Keratinocyte (primary cell): ENCODE measurements at regions not wholly inside any gene's neighbourhood (a gene's known extent, or its start where the extent isn't known, plus 50 kb on each side); places are given as distances from the start of the nearest gene placed in this dataset.

Experiments used
- DNase-seq: peaks from one replicate; pipeline ENCODE4 v3.0.0-alpha.2; 2011; ENCODE audit warnings: low read depth, missing footprints, low spot score
- FAIRE-seq: peaks from 2 replicates; lab custom pipeline; 2011; peaks lifted over from hg19 to GRCh38; lab: Jason Lieb, UNC
- H2AFZ ChIP-seq: 2 replicates; pipeline ENCODE4 v1.6.0; 2012; ENCODE audit warnings: low read length, control low read depth, inconsistent platforms; ENCODE audit not compliant: control insufficient read depth
- H3K27ac ChIP-seq: 2 replicates; pipeline ENCODE4 v1.5.1; 2011; ENCODE audit warnings: low read length; ENCODE audit not compliant: control insufficient read depth, insufficient read depth
- H3K27me3 ChIP-seq: 3 replicates; pipeline ENCODE4 v1.6.0; 2011; ENCODE audit warnings: low read length; ENCODE audit not compliant: control insufficient read depth, insufficient read depth; ENCODE audit errors: extremely low read depth
- H3K36me3 ChIP-seq, 2 experiments: 2 replicates in 1 of 2; 3 replicates in 1 of 2; pipeline ENCODE4 v1.5.1; 2011; ENCODE audit warnings: low read length in 2 of 2, mild to moderate bottlenecking in 1 of 2; ENCODE audit not compliant: control insufficient read depth in 2 of 2, insufficient read depth in 2 of 2; ENCODE audit errors: extremely low read depth in 1 of 2
- H3K4me1 ChIP-seq: 3 replicates; pipeline ENCODE4 v1.5.1; 2011; ENCODE audit warnings: low read length; ENCODE audit not compliant: control insufficient read depth, insufficient read depth; ENCODE audit errors: extremely low read depth
- H3K4me2 ChIP-seq: 3 replicates; pipeline ENCODE4 v1.6.0; 2011; ENCODE audit warnings: low read depth, low read length; ENCODE audit not compliant: control insufficient read depth, insufficient read depth; ENCODE audit errors: extremely low read depth
- H3K4me3 ChIP-seq, 3 experiments: fragments of 200-600 bp in 1 of 3; sonication (generic) in 1 of 3; 2 replicates in 2 of 3; 3 replicates in 1 of 3; pipeline ENCODE4 v1.5.1; 2011 to 2016; ENCODE audit warnings: low read length in 3 of 3, mild to moderate bottlenecking in 3 of 3, control low read depth in 2 of 3, inconsistent platforms in 1 of 3, low read depth in 1 of 3, mixed read lengths in 1 of 3, mixed run types in 1 of 3, moderate library complexity in 1 of 3; ENCODE audit not compliant: control insufficient read depth in 2 of 3, insufficient read depth in 2 of 3; ENCODE audit errors: extremely low read depth in 1 of 3
- H3K79me2 ChIP-seq: 2 replicates; pipeline ENCODE4 v1.6.0; 2012; ENCODE audit warnings: low read length; ENCODE audit not compliant: control insufficient read depth, insufficient read depth
- H3K9ac ChIP-seq: 3 replicates; pipeline ENCODE4 v1.6.0; 2011; ENCODE audit warnings: low read length; ENCODE audit not compliant: control insufficient read depth, insufficient read depth; ENCODE audit errors: extremely low read depth
- H3K9me1 ChIP-seq: 3 replicates; pipeline ENCODE4 v1.6.0; 2011; ENCODE audit warnings: low read length; ENCODE audit not compliant: control insufficient read depth, insufficient read depth; ENCODE audit errors: extremely low read depth
- H3K9me3 ChIP-seq: 2 replicates; pipeline ENCODE4 v1.5.1; 2012; ENCODE audit warnings: low read depth, low read length; ENCODE audit not compliant: control insufficient read depth
- H4K20me1 ChIP-seq: 3 replicates; pipeline ENCODE4 v1.6.0; 2011; ENCODE audit warnings: low read length; ENCODE audit not compliant: control insufficient read depth, insufficient read depth; ENCODE audit errors: extremely low read depth
- CTCF ChIP-seq, 3 experiments: IDR thresholded peaks in 1 of 3; conservative IDR thresholded peaks in 1 of 3; optimal IDR thresholded peaks in 1 of 3; 2 replicates in 2 of 3; 3 replicates in 1 of 3; pipeline versions ENCODE3 to v1.5.1; 2011; ENCODE audit warnings: low read length in 3 of 3, mild to moderate bottlenecking in 3 of 3, moderate library complexity in 2 of 3, control low read depth in 1 of 3, inconsistent platforms in 1 of 3; ENCODE audit not compliant: insufficient read depth in 2 of 3; ENCODE audit errors: extremely low read depth in 1 of 3
- EZH2 ChIP-seq: IDR thresholded peaks from one replicate; pipeline ENCODE4 v1.6.1; 2012; ENCODE audit warnings: inconsistent platforms, mild to moderate bottlenecking, low read length, moderate library complexity
- dilution Hi-C: fragments of 300-500 bp; cut with MboI; formaldehyde crosslinking; loops from one replicate; pipeline ENCODE4 v1.7.0; 2020; ENCODE audit warnings: low sequenced_read_pairs; ENCODE audit not compliant: extremely low pct_ligation_motif_present

DNA sequence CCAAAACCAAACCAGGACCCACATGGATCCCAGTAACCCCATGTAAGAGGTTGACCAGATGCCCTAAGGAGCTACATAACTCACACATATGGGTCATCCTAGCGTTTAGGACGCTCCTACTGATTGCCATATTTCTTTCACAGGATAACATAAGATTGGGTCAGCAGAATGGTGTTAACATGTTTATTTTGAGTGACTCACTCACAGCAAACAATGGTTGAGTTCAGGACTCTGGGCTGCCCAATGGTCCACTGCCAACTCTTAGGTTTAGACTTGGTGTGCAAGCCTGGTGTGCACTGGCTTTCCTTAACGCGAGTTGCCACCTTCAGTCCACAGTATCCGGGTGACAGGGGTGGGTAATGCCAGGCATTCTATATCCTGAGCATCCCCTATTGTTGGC lies 211.5 kb downstream of the GPAM start:
- no peak for TF ChIP-seq CTCF (optimal IDR thresholded peaks at IDR 0.05 in 1 of 3, IDR thresholded peaks at IDR 0.05 in 1 of 3, conservative IDR thresholded peaks at IDR 0.05 in 1 of 3; ENCODE audit: extremely low read depth in 1 of 3, insufficient read depth in 2 of 3, low read length in 3 of 3)
- TF ChIP-seq EZH2, result no peak
- Histone ChIP-seq H3K36me3 (no peaks in the 10 kb centered on the region), H3K9me1 (no peaks in the 10 kb centered on the region), H4K20me1 (no peaks in the 10 kb centered on the region), H3K9me3 (no peaks in the 10 kb centered on the region), H3K4me3 (no peak overlapping the region), H3K4me2 (no peak overlapping the region), H3K27me3 (no peaks in the 10 kb centered on the region), H3K4me1 (no peaks in the 10 kb centered on the region), H2AFZ (no peak overlapping the region), H3K79me2 (no peaks in the 10 kb centered on the region), H3K9ac (no peak overlapping the region), H3K27ac (no peak overlapping the region)
- FAIRE-seq (no peak), DNase-seq (no peak)
- dilution Hi-C loops, result no loop called here

GRCh38 chr10:111973306-111973705 lies 210.3 kb downstream of the GPAM start:
- FAIRE-seq (no peak), DNase-seq (no peak)
- H3K4me2 ChIP-seq, result no peak overlapping the region
- H4K20me1 ChIP-seq, result no peaks in the 10 kb centered on the region
- dilution Hi-C loops, result no loop called here
- no peak overlapping the region for H2AFZ ChIP-seq
- no peaks in the 10 kb centered on the region for H3K27me3 ChIP-seq
- H3K79me2 ChIP-seq, result no peaks in the 10 kb centered on the region
- H3K4me1 ChIP-seq, result no peaks in the 10 kb centered on the region
- no peaks in the 10 kb centered on the region for H3K36me3 ChIP-seq
- no peak for TF ChIP-seq EZH2
- no peak for TF ChIP-seq CTCF (optimal IDR thresholded peaks at IDR 0.05 in 1 of 3, IDR thresholded peaks at IDR 0.05 in 1 of 3, conservative IDR thresholded peaks at IDR 0.05 in 1 of 3; ENCODE audit: extremely low read depth in 1 of 3, insufficient read depth in 2 of 3, low read length in 3 of 3)
- no peaks in the 10 kb centered on the region for H3K9me1 ChIP-seq
- no peaks in the 10 kb centered on the region for H3K9me3 ChIP-seq
- no peak overlapping the region for H3K9ac ChIP-seq
- no peak overlapping the region for H3K27ac ChIP-seq
- H3K4me3 ChIP-seq, result no peak overlapping the region
